ENCODE measurements at regions not wholly inside any gene's neighbourhood (a gene's known extent, or its start where the extent isn't known, plus 50 kb on each side); places are given as distances from the start of the nearest gene placed in this dataset.

DNA sequence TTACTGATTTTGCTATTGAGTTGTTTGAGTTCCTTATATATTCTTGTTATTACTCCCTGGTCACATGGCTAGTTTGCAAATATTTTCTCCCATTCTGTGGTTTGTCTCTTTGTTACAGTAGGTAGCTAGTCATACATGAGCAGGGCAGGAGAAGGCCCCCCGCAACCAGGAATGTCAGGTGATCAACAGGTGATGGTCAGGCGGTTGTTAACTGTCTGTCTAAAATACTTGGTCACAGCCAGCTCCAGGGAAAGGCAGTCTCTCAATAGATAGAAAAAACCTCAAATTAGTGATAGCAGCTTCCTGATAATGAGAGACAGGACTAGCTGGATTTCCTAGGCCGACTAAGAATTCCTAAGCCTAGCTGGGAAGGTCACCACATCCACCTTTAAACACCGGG lies 217.9 kb downstream of the RHOU start:
- TF ChIP-seq, protein P1, sequence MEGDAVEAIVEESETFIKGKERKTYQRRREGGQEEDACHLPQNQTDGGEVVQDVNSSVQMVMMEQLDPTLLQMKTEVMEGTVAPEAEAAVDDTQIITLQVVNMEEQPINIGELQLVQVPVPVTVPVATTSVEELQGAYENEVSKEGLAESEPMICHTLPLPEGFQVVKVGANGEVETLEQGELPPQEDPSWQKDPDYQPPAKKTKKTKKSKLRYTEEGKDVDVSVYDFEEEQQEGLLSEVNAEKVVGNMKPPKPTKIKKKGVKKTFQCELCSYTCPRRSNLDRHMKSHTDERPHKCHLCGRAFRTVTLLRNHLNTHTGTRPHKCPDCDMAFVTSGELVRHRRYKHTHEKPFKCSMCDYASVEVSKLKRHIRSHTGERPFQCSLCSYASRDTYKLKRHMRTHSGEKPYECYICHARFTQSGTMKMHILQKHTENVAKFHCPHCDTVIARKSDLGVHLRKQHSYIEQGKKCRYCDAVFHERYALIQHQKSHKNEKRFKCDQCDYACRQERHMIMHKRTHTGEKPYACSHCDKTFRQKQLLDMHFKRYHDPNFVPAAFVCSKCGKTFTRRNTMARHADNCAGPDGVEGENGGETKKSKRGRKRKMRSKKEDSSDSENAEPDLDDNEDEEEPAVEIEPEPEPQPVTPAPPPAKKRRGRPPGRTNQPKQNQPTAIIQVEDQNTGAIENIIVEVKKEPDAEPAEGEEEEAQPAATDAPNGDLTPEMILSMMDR (IDR thresholded peaks at IDR 0.05): no peak
- no peak for TF ChIP-seq POLR2AphosphoS5 (IDR thresholded peaks at IDR 0.05)
- no peak for TF ChIP-seq POLR2A (IDR thresholded peaks at IDR 0.05)

All from sigmoid colon (tissue), 4 donors.